HUES48 (cell line): ENCODE measurements at regions not wholly inside any gene's neighbourhood (a gene's known extent, or its start where the extent isn't known, plus 50 kb on each side); places are given as distances from the start of the nearest gene placed in this dataset.

Source experiments
- H3K27ac ChIP-seq: one replicate; pipeline ENCODE4 v1.7.0; 2013; ENCODE audit warnings: low read depth, low read length, inconsistent platforms
- H3K27me3 ChIP-seq: 2 replicates; pipeline ENCODE4 v1.6.1; 2013; ENCODE audit warnings: mild to moderate bottlenecking, low read length; ENCODE audit not compliant: control insufficient read depth, insufficient read depth
- H3K36me3 ChIP-seq: 2 replicates; pipeline ENCODE4 v1.6.1; 2013; ENCODE audit warnings: low read length; ENCODE audit not compliant: control insufficient read depth, insufficient read depth
- H3K4me1 ChIP-seq: 2 replicates; pipeline ENCODE4 v1.6.1; 2013; ENCODE audit warnings: mild to moderate bottlenecking, low read length; ENCODE audit not compliant: control insufficient read depth, insufficient read depth
- H3K4me3 ChIP-seq: 2 replicates; pipeline ENCODE4 v1.5.1; 2013; ENCODE audit warnings: mild to moderate bottlenecking, low read depth, low read length
- H3K9ac ChIP-seq: 2 replicates; pipeline ENCODE4 v1.6.1; 2013; ENCODE audit warnings: mild to moderate bottlenecking, low read depth, low read length, moderate library complexity
- H3K9me3 ChIP-seq: 2 replicates; pipeline ENCODE4 v1.6.1; 2013; ENCODE audit warnings: low read length; ENCODE audit not compliant: control insufficient read depth, insufficient read depth

DNA sequence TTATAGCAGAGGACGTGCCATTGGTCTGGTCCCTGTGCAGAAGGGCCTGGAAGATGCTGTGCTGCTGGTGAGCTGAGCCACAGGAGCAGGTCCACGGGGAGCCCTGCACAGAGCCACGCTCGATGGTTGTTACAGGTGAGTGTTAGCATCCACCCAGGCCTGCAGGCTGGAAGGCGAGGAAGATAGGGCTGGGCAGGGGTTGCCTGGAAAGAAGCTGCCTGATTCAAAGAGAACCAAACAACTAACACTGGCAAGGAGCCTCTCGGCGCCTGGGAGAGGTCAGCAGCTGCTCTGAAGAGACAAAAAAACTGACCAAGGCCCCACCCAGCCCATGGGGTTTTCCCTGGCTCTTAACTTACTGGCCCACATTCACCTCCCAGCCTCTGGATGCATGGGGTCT, 160.2 kb downstream of the MED10 start:
- H3K4me1 ChIP-seq: no peaks in the 10 kb centered on the region
- H3K36me3 ChIP-seq: no peaks in the 10 kb centered on the region
- peaks cover 11% of the 10 kb centered on the region; the same call in 1 of the 2 replicates for H3K9me3 ChIP-seq
- no peak overlapping the region for H3K9ac ChIP-seq
- no peak overlapping the region for H3K4me3 ChIP-seq
- no peaks in the 10 kb centered on the region for H3K27me3 ChIP-seq
- H3K27ac ChIP-seq: no peak overlapping the region

DNA sequence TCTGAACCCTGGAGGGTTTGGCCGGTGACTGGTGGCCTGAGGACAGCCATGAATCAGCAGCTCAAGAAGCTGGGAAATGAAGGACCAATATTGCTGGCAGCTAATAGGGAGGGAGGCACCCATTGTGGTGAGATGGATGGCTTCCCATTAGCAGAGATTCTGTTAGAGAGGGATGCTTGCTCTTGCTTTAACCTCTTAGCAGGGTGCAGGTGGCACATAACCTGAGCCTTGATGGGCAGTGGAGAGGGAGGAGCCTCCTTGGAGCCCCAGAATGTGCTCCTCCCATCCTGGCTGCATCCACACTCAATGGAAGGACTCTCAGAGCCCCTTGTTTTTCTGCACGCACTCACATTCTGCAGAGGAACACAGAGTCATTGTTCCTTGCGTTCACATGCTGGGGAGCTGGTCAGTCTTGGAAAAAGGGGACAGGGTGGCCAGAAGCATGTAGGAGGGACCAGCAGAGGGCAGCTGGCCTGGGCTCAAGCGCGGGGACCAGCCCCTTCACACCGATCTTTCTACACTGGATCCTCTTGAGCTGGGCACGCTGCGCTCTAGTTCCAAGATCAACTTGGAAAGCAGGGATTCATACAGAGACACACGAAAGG, 161.8 kb downstream of the MED10 start:
- H3K9me3 ChIP-seq: peaks cover under 1% of the 10 kb centered on the region; the same call in 1 of the 2 replicates
- H3K4me3 ChIP-seq: no peak overlapping the region
- no peaks in the 10 kb centered on the region for H3K27me3 ChIP-seq
- H3K36me3 ChIP-seq: no peaks in the 10 kb centered on the region
- no peaks in the 10 kb centered on the region for H3K4me1 ChIP-seq
- H3K9ac ChIP-seq: no peak overlapping the region
- no peak overlapping the region for H3K27ac ChIP-seq

DNA sequence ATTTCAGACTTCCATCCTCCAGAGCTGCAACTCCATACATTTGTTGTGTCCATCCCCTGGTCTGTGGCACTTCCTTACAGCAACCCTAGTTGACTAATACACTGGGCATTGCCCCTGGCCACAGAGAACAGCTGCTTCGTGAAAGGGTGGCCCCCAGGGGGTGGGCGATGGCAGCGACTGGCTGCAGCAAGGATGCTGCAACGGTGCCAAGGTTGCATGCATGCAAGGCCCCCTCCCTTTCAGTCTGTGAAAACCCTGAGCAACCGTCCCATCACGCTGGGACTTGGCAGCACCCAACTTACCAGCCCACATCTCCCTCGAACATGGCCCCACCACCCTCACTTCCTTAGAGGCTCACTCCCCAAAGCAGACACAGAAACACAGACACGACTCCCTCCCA, 162.5 kb downstream of the MED10 start:
- no peaks in the 10 kb centered on the region for H3K36me3 ChIP-seq
- no peak overlapping the region for H3K27ac ChIP-seq
- no peaks in the 10 kb centered on the region for H3K9me3 ChIP-seq
- no peaks in the 10 kb centered on the region for H3K27me3 ChIP-seq
- no peak overlapping the region for H3K4me3 ChIP-seq
- H3K9ac ChIP-seq: no peak overlapping the region
- no peaks in the 10 kb centered on the region for H3K4me1 ChIP-seq

DNA sequence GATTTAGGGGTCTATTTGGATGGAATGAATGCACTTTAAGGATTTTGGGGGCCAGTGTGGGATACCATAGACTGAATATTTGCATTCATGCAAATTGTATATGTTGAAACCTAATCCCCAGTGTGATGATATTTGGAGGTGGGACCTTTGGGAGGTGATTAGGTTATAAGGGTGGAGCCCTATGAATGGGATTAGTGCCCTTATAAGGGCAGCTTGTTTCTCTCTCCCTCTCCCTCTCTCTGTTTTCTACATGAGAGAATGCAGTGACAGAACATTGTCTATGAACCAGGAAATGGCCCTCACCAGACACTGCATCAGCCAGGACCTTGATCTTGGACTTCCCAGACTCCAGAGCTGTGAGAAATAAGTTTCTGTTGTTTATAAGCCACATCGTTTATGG, 166.1 kb downstream of the MED10 start:
- Histone ChIP-seq H3K27ac (no peak overlapping the region), H3K9me3 (no peaks in the 10 kb centered on the region)

DNA sequence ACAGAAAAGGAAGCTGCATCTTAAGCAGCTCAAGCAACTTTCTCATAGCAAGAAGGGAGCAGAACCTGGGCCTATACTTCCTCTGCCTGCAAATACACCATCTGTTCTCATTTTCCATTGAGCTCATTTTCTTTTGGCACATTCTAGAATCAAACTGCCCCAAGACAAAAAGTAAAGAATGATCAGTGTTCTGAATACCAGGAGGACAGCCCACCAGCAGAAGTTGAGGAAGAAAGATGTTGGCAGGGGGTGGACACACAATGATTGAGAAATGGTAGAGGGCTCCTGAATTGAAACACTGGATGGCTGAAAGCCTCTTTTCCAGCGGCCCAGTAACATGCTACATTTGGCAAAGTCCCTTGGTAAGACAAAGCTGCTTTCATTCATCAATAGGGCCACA, 171.8 kb downstream of the MED10 start:
- H3K9me3 ChIP-seq: no peaks in the 10 kb centered on the region
- H3K4me3 ChIP-seq: no peak overlapping the region
- no peaks in the 10 kb centered on the region for H3K27me3 ChIP-seq
- H3K27ac ChIP-seq: no peak overlapping the region
- no peaks in the 10 kb centered on the region for H3K36me3 ChIP-seq
- H3K4me1 ChIP-seq: peaks cover 7% of the 10 kb centered on the region
- no peak overlapping the region for H3K9ac ChIP-seq

More for the DNA sequence above, 166.1 kb downstream of the MED10 start:
- Histone ChIP-seq H3K4me1 (no peaks in the 10 kb centered on the region), H3K36me3 (no peaks in the 10 kb centered on the region), H3K27me3 (no peaks in the 10 kb centered on the region), H3K4me3 (no peak overlapping the region), H3K9ac (no peak overlapping the region)

DNA sequence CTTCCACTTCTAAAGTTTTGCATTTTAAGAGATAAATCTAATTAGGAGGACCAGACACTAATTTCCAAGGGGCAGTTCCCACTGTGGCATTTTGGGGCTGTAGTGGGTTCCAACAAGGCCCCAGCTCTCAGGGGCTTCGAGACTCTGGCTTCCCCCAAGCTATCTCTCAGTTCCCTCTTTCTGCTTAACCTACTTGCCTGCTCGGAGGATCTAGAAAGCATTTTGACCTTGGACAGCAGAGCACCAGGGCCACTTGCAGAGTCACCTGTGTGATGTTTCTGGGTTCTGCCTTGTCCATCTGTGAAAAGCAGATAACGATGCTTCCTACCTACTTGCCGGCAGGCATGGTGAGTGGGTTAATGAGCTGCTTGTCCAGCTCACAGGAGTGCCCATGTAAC, 175.4 kb downstream of the MED10 start:
- no peak overlapping the region for H3K4me3 ChIP-seq
- H3K4me1 ChIP-seq: peaks cover 7% of the 10 kb centered on the region
- H3K27me3 ChIP-seq: no peaks in the 10 kb centered on the region
- no peak overlapping the region for H3K27ac ChIP-seq
- H3K9ac ChIP-seq: no peak overlapping the region
- H3K36me3 ChIP-seq: no peaks in the 10 kb centered on the region
- no peaks in the 10 kb centered on the region for H3K9me3 ChIP-seq

DNA sequence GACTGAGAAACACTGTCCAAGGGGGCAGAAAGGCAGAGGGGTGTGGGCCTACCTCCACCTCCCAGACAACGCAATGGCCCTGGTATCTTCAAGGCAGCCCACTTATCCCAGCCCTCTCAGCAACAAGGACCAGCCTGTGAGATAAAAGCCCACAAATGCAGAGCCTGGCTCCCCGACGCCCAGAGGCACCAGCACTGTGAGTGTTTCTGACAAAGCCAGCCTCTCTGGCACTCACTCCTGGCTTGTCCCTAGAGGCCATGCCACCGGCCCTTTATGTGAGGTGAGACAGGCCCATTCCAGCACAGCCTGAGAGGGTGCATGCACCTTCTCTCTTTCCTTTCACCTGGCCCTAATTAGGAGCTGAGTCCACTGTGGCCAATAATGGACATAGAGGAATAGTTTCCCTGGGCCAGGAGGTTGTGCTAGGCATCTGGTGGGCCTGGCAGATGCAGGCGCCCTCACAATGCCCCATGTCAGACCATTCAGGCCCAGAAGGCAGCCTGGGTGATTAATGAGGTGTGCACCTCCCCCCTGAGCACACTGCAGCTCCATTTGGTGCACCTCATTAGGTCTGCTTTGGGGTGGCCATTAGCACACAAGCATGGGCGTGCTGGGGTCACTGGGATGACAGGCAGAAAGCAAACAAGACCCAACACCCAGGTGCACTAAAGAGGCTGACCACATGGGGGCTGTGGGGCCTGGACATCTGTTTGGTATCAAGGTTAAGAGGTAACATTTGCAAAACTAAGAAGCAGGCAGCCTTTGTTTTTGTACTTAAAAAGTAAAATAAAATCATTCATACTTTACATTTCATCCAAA, 176.0 kb downstream of the MED10 start:
- Histone ChIP-seq H3K9ac (no peak overlapping the region), H3K27me3 (no peaks in the 10 kb centered on the region), H3K9me3 (no peaks in the 10 kb centered on the region), H3K4me1 (peaks cover 7% of the 10 kb centered on the region), H3K4me3 (no peak overlapping the region), H3K36me3 (no peaks in the 10 kb centered on the region), H3K27ac (no peak overlapping the region)

DNA sequence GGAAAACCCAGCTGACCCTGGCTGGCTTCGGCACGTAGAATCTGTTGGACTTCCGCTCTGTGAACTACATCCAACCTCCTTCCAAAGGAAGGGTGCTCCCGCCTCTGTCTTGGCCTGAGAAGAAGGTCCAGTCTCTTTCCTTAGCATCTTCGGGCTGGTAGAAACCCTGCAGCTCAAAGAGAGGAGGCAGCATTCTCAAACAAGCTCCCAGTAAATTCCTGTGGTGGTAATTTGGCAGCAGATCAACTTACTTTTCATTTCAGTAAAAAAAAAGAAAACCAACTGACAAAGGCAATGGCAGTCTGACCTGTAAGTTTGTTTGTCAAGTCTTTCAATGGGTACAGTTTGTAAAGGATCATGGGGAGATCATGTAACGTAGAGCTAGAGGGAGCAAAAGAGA, 176.7 kb downstream of the MED10 start:
- Histone ChIP-seq H3K4me3 (no peak overlapping the region), H3K9ac (no peak overlapping the region), H3K27ac (no peak overlapping the region), H3K27me3 (no peaks in the 10 kb centered on the region), H3K36me3 (no peaks in the 10 kb centered on the region), H3K9me3 (no peaks in the 10 kb centered on the region), H3K4me1 (peaks cover 7% of the 10 kb centered on the region)

DNA sequence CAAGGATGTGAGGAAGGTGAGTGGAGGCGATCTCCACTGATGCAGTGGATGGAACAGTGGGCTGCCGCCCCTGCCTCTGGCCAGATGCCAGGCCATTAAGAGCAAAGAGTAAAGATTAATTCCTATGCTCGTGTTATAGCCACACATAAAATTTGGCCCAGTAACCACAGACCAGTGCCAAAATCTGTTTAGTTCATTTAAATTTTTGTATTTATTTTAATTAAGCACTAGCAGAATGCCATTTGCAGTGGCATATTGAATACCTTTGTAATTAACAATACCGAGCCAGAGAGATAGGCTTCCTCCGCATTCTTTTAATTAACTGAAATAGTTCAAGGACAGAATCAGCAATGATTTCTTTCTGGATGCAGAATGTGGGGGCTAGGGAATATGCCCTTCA, 179.8 kb downstream of the MED10 start:
- H3K4me1 ChIP-seq: peaks cover 9% of the 10 kb centered on the region
- H3K4me3 ChIP-seq: no peak overlapping the region
- H3K9ac ChIP-seq: no peak overlapping the region
- no peaks in the 10 kb centered on the region for H3K27me3 ChIP-seq
- H3K27ac ChIP-seq: no peak overlapping the region
- H3K9me3 ChIP-seq: no peaks in the 10 kb centered on the region
- H3K36me3 ChIP-seq: no peaks in the 10 kb centered on the region

DNA sequence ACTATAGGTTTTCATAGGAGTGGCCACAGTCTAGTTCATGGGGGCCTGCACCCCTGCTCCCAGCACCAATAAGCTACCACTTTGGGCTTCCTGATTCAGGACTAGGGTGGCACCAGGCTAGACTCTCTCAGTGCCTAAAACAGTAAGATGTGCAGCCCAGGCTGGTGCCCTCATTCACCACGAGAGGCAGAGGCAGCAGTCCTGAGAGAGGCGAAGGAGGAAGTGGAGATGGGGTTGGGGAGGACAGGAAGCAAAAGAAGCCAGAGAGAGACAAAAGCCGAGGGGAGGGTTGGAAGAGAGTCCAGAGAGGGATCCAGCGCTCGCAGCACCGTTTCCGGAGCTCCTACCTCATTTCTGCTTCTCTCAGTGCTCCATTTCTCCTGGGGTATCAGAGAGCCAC, 180.9 kb downstream of the MED10 start:
- H3K9ac ChIP-seq: no peak overlapping the region
- H3K27ac ChIP-seq: no peak overlapping the region
- no peaks in the 10 kb centered on the region for H3K27me3 ChIP-seq
- peaks cover 5% of the 10 kb centered on the region; the same call in 1 of the 2 replicates for H3K4me1 ChIP-seq
- H3K4me3 ChIP-seq: no peak overlapping the region
- H3K9me3 ChIP-seq: no peaks in the 10 kb centered on the region
- H3K36me3 ChIP-seq: no peaks in the 10 kb centered on the region

DNA sequence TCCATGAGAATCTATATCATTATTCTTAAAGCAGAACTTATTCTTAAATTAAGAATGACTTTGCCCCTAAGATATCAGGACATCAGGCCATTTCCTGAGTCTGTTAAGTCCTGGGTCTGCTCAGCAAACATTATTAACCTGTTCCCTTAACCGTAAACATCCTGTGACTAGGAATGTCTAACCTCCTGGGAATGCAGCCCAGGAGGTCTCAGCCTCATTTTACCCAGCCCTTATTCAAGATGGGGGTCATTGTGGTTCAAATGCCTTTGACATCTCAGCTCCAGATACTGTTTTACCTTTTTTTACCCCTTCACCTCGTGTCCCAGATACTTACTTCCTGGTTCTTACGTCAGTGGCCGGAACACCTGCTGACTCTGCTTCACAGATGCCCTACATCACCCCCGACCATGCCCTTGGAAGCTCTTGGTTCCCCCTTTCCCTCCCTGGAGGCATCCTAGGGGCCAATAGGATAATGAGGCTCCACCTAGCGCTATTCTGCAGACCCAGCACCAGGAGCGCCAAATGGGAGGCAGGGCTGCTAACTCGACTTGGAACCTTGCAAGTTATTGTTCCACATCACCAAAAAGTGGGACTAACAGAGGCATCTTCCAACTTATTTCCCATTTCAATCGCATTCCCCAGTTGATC, 182.5 kb downstream of the MED10 start:
- no peak overlapping the region for H3K4me3 ChIP-seq
- H3K27me3 ChIP-seq: no peaks in the 10 kb centered on the region

More for the DNA sequence above, 182.5 kb downstream of the MED10 start:
- Histone ChIP-seq H3K36me3 (no peaks in the 10 kb centered on the region), H3K27ac (no peak overlapping the region), H3K9me3 (no peaks in the 10 kb centered on the region), H3K9ac (no peak overlapping the region), H3K4me1 (peaks cover 5% of the 10 kb centered on the region; the same call in 1 of the 2 replicates)
